ENCODE measurements at regions not wholly inside any gene's neighbourhood (a gene's known extent, or its start where the extent isn't known, plus 50 kb on each side); places are given as distances from the start of the nearest gene placed in this dataset.

DNA sequence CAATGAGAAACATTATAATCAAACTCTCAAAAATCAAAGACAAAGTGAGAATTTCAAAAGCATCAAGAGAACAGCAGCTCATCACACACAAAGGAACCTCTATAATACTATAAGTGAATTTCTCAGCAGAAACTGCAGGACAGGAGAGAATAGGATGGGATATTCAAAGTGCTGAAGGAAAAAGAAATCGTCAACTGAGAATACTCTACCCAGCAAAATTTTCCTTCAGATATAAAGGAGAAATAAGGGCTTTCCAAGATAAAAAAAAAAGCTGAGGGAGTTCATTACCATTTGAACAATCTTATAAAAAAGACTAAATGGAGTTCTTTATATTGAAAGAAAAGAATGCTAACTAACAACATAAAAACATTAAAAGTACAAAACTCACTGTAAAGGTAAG lies 481.1 kb downstream of the TLE4 start:
- ATAC-seq = no peak
- no peak for DNase-seq
- intact Hi-C loops (cut with DNase I, micrococcal nuclease) = no loop called here

DNA sequence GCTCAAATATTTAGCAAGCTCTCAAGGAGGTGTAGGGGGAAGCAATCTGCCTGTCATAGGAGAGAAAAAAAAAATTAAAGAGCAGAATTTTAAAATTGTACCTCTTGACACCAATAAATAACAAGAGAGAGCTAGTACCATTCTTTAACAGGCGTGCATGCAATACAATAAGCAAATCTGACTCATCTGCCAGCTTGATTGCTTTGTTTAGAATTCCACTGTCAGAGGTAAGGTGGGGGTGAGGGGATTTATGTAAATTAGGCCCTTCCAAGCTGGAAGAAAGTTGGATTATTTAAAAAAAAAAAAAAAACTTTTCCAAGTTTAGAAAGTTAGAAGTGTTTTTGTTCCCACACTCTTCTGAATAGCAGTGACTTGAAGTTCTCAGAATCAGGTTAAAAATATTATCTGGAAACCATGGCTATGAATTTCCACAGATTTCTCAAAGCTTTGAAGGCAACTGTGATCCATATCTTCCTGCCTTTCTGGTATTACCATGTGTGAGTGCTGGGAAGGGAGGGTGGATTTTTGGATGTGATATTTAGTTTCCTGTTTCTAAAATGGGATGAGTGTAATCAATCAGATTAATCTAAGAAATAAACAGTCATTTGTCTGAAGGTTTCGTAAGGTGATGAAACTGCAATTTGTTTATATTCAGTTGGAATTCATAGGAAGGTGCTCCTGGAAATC lies 477.5 kb downstream of the TLE4 start:
- ATAC-seq (no peak), DNase-seq (no peak)
- intact Hi-C loops (cut with DNase I, micrococcal nuclease) = no loop called here

DNA sequence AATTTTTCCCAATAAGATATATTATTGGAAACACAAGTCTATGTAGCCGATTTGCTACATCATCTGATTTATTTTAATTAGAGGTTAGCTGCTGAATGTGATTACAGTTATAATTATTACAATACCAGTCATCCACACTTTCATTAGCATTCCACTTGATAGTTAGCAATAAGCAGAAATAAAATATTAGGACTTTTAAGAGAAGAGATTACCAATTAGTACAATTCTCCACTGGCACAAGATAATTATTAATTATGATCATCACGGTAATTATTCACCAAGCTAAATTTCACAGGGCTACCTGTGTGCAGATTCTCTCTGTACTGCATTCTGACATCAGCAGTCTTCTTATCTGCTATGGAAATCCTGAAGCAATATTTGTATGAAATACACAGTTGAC lies 474.7 kb downstream of the TLE4 start:
- intact Hi-C loops (cut with DNase I, micrococcal nuclease) = no loop called here
- ATAC-seq (no peak), DNase-seq (no peak)

DNA sequence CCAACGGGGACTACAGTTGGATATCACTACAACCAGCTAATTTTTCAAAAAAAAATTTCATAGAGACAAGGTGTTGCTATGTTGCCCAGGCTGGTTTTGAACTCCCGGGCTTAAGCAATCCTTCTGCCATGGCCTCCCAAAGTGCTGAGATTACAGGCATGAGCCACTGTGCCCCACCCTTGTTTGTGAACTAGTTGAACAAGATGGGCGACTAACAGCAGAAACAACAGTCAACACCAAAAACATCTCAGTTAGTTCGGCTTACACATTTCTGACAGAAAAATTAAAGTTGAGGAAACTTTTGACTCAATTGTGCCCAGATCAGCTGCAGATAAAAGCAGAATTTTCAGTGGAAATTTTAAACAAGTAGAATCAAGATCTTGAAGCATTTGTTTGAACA lies 470.1 kb downstream of the TLE4 start:
- DNase-seq (no peak), ATAC-seq (no peak)
- intact Hi-C loops (cut with DNase I, micrococcal nuclease) = no loop called here

DNA sequence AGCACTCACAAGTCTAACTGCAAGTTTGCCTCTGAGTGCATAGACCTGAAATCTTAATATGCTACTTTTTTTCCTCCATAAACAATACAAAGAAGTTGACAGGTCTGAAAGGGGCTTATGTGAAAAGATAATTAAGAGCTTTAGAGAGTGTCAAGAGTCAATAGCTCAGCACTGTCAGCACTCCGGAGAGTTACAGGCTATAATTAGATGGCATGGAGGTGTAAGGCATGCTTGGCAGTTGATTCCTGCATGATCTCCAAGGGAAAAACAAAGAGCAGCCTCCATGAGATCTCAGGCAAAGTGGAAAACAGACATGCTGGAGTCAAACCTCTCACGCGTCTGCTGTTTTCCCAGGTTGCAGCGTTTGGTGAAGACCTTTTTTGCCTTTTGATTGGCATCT lies 468.7 kb downstream of the TLE4 start:
- no peak for ATAC-seq
- intact Hi-C loops (cut with DNase I, micrococcal nuclease) = no loop called here
- no peak for DNase-seq

DNA sequence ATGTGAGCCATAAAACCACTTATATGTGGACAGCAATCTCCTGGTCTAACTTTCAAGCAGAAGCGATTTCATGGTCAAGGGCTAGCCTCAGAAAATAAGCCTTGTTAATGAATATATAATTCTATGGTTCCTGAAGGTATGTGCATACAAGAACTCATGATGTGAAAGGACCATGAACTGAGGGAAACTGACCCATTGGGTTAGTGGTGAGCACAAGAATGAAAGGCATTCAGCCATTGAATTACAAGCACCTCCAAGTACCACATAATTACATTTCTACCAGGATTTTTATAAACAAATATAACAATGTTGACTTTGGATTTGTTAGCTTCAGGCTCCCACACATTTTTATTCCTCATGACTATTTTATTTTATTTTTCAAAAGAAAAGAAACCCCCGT lies 459.0 kb downstream of the TLE4 start:
- intact Hi-C loops (cut with DNase I, micrococcal nuclease) = no loop called here
- no peak for ATAC-seq
- no peak for DNase-seq

DNA sequence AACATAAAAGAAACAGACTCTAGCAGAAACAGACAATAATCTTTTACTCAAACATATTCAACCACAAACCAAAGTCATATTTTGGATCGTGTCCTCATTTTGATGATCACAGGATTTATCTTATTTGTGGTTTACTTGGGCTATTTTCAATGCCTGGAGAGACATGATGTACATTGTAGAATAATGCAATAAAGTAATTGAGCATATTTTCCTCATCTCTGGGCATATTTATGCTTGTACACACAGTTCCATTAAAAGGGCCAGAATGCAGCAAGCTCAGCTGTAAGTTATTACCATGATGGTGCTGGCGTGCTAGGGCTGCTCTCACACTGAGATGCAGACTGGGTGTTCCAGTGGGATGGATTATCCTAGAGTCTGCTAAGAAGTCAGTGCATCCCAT lies 456.7 kb downstream of the TLE4 start:
- intact Hi-C loops (cut with DNase I, micrococcal nuclease) = no loop called here
- ATAC-seq = no peak
- peak in 1 of 2 donors; percentile 25 for DNase-seq

DNA sequence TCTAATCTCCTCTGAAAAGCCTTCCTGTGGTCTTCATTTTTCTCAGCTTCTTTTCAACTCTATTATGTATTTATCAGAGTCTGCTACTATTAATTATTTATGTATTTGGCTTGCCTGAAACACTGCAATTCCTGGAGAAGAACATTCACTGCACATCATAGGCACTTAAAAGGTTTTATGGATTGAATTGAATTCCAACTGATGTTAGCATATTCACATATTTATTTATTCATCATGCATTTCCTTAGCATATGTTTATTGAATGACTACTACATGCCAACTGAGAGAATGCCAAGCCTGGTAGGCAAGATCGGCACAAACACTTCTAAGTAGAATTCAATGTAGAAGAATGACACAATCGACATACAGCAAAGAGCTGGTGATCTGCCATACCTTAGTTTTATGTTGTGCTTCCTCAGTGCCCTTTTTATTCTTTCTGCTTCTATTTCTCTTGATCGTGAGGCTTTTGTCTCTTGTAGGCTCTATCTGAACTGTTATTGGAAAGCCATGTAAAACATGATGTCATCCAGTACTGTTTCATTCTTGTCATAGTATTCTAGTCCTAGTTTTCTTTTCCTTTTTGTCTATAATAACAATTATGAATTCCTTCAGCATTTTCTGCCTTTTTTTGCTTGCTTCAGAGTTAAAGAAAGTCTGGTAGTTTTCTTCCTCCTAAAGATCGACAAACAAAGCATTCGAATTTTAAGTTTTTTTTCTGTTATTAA lies 454.2 kb downstream of the TLE4 start:
- ATAC-seq = no peak
- intact Hi-C loops (cut with DNase I, micrococcal nuclease) = no loop called here

DNA sequence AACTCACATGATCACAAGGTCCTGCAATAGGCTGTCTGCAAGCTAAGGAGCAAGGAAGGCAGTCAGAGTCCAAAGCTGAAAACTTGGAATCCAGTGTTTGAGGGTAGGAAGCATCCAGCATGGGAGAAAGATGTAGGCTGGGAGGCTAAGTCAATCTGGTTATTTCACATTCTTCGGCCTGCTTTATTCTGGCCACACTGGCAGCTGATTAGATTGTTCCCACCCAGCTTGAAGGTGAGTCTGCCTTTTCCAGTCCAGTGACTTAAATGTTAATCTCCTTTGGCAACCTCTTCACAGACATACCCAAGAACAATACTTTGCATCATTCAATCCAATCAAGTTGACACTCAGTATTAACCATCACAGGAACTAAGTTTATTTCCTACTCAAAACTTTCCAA lies 453.4 kb downstream of the TLE4 start:
- ATAC-seq (no peak), DNase-seq (no peak)
- intact Hi-C loops (cut with DNase I, micrococcal nuclease) = no loop called here

More for the DNA sequence above, 454.2 kb downstream of the TLE4 start:
- DNase-seq = no peak

DNA sequence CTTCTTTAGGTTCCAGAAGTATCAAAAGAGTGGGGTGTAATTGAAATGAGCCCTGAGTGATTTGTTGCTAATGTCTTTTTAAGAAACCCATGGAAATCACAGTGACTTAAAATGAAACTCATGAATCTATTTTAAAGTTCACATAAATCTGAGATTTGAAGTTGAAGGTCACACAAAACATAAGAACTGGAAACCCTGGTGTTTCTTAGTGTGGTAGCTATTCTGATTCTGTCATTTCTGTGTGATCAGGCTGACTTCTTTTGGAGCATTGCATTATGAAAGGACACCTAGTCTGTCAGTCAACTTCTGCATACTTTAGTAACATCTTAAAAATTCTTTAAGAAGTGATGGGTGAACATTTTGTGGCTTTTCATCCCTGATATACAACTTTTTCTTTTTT lies 448.8 kb downstream of the TLE4 start:
- intact Hi-C loops (cut with DNase I, micrococcal nuclease) = no loop called here
- ATAC-seq = no peak
- DNase-seq = no peak

DNA sequence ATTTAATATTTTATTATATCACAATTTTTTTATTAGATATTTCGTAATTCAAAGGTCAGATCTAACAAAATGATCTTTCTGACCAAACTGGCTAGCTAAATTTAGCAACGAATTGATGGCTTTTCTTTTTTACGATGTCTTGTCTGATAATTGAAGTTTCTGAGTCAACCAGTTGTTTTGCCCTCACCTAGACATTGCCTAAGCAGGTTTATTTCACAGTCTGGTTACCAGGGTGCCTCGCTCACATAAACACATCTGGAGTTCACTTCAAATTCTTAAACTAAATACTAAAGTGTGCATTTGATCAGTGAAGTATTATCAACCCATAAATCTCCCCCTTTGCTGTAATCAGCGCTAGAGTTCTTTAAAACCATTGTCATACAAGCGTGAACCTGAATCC lies 448.3 kb downstream of the TLE4 start:
- no peak for ATAC-seq
- intact Hi-C loops (cut with DNase I, micrococcal nuclease) = no loop called here
- no peak for DNase-seq

DNA sequence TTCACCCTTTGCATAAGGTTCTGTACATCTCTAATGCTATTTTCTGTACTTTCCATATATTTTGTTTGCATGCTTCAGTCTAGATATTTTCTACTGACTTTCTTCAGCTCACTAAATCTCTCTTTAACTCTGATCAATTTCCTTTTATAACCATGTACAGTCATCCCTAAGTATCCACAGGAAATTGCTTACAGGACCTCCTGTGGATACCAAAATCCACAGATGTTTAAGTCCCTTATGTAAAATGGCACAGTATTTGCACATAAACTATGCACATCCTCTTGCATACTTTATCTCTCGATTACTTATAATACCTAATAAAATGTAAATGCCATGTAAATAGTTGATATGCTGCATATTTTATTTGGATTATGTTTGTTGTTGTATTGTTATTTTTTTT lies 442.1 kb downstream of the TLE4 start:
- DNase-seq (no peak), ATAC-seq (no peak)
- intact Hi-C loops (cut with DNase I, micrococcal nuclease) = no loop called here

DNA sequence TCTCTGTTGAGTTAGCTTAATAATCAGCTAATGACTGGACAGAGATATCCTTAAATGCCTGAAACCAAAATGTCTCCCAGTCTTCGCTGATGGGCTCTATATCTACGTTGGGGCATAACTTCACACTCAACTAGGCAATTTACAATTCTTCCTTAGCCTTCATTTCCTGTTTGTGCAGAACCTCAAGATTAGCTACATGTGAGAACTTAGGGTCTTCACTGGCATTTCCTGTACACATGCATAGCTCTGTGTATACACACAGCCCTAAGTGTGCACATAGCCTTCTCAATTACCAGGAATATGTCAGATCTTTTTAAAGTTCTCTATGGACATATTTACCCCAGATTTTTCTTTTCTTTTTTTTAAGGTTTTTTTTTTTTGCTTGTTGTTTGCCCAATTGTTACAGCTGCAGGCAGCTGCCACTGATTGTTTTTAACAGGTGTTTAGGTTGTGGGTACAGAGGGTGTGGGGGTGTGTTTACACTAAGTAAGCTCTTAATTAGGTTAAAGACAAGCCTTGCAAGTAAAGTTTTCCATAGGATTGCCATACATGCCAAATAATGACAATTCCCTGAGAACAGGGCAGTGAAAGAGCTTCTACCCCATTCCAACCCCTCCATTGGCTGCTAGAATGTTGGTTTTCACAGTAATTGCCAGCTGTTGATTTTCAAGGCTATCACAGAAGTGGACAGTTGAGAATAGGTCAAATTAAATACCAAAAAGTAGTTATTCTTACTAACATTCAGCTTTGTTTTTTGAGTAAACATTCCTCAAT lies 441.0 kb downstream of the TLE4 start:
- no peak for ATAC-seq
- intact Hi-C loops (cut with DNase I, micrococcal nuclease) = no loop called here
- no peak for DNase-seq

DNA sequence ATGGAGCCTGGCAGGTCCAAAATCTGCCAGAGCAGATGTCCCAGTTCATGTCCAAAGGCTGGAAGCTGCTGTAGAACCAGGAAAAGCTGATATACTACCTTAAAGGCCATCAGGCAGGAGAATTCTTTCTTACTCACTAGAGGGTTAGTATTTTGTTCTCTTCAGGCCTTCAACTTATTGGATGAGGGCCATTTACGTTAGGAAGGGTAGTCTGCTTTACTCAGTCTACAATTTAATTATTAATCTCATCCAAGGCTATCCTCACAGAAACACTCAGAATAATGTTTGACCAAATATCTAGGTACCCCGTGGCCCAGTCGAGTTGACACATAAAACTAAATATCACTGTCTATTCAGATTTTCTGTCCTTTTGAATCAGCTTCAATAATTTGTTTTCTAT lies 437.4 kb downstream of the TLE4 start:
- ATAC-seq = no peak
- no peak for DNase-seq
- intact Hi-C loops (cut with DNase I, micrococcal nuclease) = no loop called here

DNA sequence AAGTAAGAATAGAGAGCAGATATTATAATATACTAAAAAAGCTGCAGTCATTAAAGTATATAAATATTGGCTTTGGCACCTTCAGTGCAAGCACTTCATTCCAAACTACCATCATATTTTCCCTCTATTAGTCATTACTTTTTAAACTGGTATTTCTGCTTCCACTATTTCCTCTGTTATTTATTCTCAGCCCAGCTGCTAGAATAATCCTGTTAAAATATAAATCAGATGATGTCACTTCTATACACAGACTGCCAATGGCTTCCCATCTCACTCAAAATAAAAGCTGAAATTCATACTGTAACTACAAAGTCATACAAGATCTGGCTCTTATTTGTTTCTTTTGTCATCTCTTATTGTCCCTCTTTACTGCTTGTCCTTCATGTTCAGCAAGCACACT lies 432.9 kb downstream of the TLE4 start:
- DNase-seq (no peak), ATAC-seq (no peak)
- intact Hi-C loops (cut with DNase I, micrococcal nuclease) = no loop called here

DNA sequence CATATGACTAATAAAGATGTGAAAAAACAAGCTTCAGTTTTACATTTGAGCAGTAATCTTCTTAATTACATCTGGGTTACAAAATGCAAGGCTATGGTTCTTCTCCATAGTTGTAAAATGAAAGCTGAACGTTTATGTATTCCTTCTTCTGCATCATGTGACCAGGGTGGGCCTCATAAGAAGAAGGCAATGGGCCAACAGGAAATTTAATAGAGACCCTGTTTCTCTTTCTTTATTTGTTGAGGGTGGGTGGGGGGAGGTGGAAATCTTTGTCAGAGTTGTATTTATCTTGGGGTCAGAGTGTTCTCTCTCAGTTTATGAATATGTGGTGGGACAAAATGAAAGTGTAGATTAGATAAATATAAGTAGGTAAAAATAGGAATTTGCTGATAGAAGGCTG lies 418.8 kb downstream of the TLE4 start:
- DNase-seq = no peak
- intact Hi-C loops (cut with DNase I, micrococcal nuclease) = no loop called here
- ATAC-seq = no peak

DNA sequence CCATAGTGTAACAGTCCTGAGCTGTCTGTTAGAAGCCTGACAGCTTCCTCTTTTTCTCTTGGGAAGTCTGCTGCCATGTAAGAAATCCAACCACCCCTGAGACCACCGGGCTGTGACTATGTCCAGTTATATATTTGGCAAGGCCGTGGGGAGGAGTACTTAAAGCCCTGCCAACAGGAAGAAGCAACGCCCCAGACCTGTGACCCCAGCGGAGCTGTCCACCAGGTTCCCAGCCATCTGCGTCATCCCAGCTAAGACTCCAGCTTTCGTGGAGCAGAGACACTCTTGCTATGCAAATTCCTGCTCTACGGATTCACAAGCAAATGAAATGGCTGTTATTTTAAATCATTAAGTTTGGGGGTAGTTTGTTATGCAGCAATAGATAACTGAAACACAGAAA lies 417.3 kb downstream of the TLE4 start:
- no peak for ATAC-seq
- no peak for DNase-seq
- intact Hi-C loops (cut with DNase I, micrococcal nuclease) = no loop called here

DNA sequence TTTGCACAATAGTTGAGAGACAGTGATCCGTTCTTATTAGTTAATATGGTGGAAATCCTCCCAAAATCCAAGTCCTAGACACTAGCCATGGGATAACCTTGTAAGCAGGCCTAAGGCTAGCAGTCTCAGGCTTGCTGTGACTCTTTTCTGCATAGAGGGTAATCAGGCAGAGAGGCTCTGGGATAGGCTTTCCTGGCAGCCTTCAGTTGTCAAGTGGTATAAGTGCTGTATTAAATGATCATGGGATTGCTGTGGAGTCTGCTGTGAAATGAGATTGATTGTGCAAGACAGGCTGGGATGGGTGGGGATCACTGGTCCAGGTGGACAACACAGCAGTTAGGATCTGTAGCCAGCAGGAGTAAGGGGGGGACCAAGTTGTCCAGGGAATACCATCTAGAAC lies 416.4 kb downstream of the TLE4 start:
- ATAC-seq = no peak
- intact Hi-C loops (cut with DNase I, micrococcal nuclease) = no loop called here

DNA sequence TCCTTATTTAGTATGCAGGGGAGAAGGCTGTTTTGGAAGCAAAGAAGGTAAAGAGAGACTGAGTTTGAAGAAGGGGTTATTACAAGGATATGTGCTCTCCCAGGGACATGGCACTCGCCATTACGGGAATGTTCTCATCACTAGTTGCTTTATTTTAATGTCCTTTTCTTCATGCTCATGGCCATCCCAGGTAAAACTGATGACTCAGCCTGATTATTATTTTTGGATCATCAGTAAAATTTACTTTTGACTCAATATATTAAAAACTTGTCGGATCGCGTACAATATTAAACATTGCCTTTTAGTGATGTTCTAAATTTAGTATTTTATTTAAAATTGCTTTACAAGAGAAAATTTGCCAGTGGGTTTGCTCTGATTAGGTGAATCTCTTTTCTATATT lies 414.7 kb downstream of the TLE4 start:
- intact Hi-C loops (cut with DNase I, micrococcal nuclease) = no loop called here
- no peak for ATAC-seq

More for the DNA sequence above, 416.4 kb downstream of the TLE4 start:
- DNase-seq = no peak

DNA sequence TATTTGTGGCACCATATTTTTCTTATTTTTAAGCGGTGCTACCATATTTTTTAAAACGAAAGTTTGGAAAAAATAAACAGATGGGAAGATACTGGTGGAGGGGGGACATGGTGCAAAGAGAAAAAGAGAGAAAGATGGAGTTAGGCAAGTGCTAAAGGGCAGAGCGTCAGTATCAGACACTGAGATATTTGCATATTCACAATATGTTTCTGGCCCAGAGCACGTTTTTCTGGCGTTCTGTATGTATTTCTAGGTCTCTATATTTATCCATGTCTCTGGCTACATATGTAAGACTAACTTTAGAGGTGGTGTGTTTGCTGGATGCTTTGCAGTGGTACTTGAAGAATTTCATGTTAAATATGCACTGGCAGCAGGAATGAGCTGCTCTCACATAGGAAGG lies 414.0 kb downstream of the TLE4 start:
- no peak for ATAC-seq
- no peak for DNase-seq
- intact Hi-C loops (cut with DNase I, micrococcal nuclease) = no loop called here

More for the DNA sequence above, 414.7 kb downstream of the TLE4 start:
- DNase-seq = no peak

Measured in left colon (tissue), 2 donors.